ENCODE measurements at regions not wholly inside any gene's neighbourhood (a gene's known extent, or its start where the extent isn't known, plus 50 kb on each side); places are given as distances from the start of the nearest gene placed in this dataset.

DNA sequence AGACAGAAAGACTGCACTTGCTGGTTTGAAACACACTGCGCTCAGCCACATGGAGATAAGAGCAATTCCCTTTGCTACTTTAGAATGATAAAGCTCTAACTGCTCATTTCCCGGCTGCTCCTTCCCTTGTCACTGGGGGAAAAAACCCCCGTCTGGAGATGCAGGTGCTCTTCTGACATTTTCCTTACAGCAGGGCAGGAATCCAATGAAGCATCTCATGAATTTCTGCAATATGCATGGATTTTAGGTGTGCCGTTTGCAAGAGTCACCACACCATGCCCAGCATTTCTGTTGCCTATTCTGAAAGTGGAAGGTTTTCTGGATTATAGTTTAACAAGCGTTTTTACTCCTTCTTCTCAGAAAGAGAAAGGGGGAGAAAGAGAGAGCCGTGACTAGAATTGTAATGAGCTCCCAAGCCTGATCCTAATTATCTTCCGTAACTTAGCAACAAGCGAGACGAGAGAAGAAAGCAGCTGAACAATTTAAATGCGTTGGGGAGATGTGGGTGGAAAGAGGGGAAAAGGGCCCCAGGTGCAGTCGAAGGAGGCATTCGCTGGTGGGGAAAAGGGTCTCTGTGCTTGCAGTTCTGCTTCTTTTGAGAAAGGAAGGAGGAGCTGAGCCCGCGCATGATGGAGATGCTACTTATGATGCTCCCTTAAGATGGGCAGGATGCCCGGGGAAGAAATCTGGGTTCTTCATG is 76.6 kb upstream of the SPATA13 start:
- Histone ChIP-seq H3K9me3 (ENCODE audit: control insufficient read depth in 4 of 4, low read length in 3 of 4) (no peaks in the 10 kb centered on the region), H3K9ac (ENCODE audit: low read depth in 1 of 2, low read length in 2 of 2) (no peak overlapping the region), H3K27me3 (ENCODE audit: control insufficient read depth in 4 of 4, insufficient read depth in 4 of 4, low read length in 3 of 4) (no peaks in the 10 kb centered on the region), H3K27ac (ENCODE audit: low read depth in 1 of 2, low read length in 2 of 2) (no peak overlapping the region), H3K4me1 (ENCODE audit: control insufficient read depth in 4 of 4, insufficient read depth in 4 of 4, low read length in 3 of 4) (no peaks in the 10 kb centered on the region), H3K36me3 (ENCODE audit: control insufficient read depth in 4 of 4, insufficient read depth in 3 of 4, low read depth in 1 of 4, low read length in 3 of 4) (no peaks in the 10 kb centered on the region), H3K4me3 (ENCODE audit: low read depth in 1 of 3, low read length in 3 of 3) (no peak overlapping the region)
- 91% methylated on average over 15 of the region's 15 CpGs for WGBS
- no peak for TF ChIP-seq HNF4G (IDR thresholded peaks at IDR 0.05)
- TF ChIP-seq, protein P1, sequence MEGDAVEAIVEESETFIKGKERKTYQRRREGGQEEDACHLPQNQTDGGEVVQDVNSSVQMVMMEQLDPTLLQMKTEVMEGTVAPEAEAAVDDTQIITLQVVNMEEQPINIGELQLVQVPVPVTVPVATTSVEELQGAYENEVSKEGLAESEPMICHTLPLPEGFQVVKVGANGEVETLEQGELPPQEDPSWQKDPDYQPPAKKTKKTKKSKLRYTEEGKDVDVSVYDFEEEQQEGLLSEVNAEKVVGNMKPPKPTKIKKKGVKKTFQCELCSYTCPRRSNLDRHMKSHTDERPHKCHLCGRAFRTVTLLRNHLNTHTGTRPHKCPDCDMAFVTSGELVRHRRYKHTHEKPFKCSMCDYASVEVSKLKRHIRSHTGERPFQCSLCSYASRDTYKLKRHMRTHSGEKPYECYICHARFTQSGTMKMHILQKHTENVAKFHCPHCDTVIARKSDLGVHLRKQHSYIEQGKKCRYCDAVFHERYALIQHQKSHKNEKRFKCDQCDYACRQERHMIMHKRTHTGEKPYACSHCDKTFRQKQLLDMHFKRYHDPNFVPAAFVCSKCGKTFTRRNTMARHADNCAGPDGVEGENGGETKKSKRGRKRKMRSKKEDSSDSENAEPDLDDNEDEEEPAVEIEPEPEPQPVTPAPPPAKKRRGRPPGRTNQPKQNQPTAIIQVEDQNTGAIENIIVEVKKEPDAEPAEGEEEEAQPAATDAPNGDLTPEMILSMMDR (IDR thresholded peaks at IDR 0.05; ENCODE audit: low read depth, low read length, missing input control): no peak
- TF ChIP-seq JUND (IDR thresholded peaks at IDR 0.05): no peak
- no peak for TF ChIP-seq EGR1 (IDR thresholded peaks at IDR 0.05; ENCODE audit: low read depth in 2 of 2)
- no peak for TF ChIP-seq GABPA (IDR thresholded peaks at IDR 0.05 in 1 of 2, conservative IDR thresholded peaks at IDR 0.05 in 1 of 2)
- TF ChIP-seq HNF4A (conservative IDR thresholded peaks at IDR 0.05): no peak
- TF ChIP-seq YY1 (IDR thresholded peaks at IDR 0.05): no peak
- no peak for TF ChIP-seq SP1 (IDR thresholded peaks at IDR 0.05)
- TF ChIP-seq REST (IDR thresholded peaks at IDR 0.05): no peak
- no peak for TF ChIP-seq TAF1 (conservative IDR thresholded peaks at IDR 0.05)
- no peak for TF ChIP-seq FOXA1 (IDR thresholded peaks at IDR 0.05)
- TF ChIP-seq ATF3 (IDR thresholded peaks at IDR 0.05): no peak
- no peak for TF ChIP-seq FOXA2 (IDR thresholded peaks at IDR 0.05)
- no peak for DNase-seq (ENCODE audit: low spot score)

DNA sequence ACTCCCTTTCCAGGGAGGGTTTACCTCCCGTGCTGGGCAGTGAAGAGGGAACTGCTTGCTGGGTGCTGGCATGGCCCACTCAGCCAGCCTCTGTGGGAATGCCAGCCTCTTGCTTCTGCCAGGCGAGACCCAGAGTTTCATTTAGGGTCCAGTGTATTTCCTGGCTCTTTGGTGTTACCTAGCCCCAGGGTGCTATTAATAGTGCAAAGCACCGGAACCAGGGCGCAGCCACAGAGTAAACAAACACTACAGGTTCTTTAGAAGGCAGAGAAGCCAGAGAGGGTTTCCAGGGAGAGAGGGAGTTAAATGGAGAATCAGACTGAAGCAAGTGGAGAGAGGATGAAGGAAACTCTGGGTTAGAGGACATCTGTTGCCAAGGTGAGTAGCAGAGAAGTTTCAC is 74.9 kb upstream of the SPATA13 start:
- WGBS: 78% methylated on average over 4 of the region's 4 CpGs
- no peaks in the 10 kb centered on the region for H3K36me3 ChIP-seq (ENCODE audit: control insufficient read depth in 4 of 4, insufficient read depth in 3 of 4, low read depth in 1 of 4, low read length in 3 of 4)
- no peaks in the 10 kb centered on the region for H3K4me1 ChIP-seq (ENCODE audit: control insufficient read depth in 4 of 4, insufficient read depth in 4 of 4, low read length in 3 of 4)
- no peaks in the 10 kb centered on the region for H3K27me3 ChIP-seq (ENCODE audit: control insufficient read depth in 4 of 4, insufficient read depth in 4 of 4, low read length in 3 of 4)
- no peak overlapping the region for H3K9ac ChIP-seq (ENCODE audit: low read depth in 1 of 2, low read length in 2 of 2)
- H3K9me3 ChIP-seq (ENCODE audit: control insufficient read depth in 4 of 4, low read length in 3 of 4): no peaks in the 10 kb centered on the region
- no peak overlapping the region for H3K27ac ChIP-seq (ENCODE audit: low read depth in 1 of 2, low read length in 2 of 2)
- no peak overlapping the region for H3K4me3 ChIP-seq (ENCODE audit: low read depth in 1 of 3, low read length in 3 of 3)
- no peak for DNase-seq (ENCODE audit: low spot score)
- TF ChIP-seq HNF4G (IDR thresholded peaks at IDR 0.05) (no peak), NR2F2 (IDR thresholded peaks at IDR 0.05) (no peak), SP1 (IDR thresholded peaks at IDR 0.05) (no peak), RAD21 (IDR thresholded peaks at IDR 0.05) (no peak), RXRA (IDR thresholded peaks at IDR 0.05) (no peak), TAF1 (conservative IDR thresholded peaks at IDR 0.05) (no peak), ZBTB33 (IDR thresholded peaks at IDR 0.05) (no peak), YY1 (IDR thresholded peaks at IDR 0.05) (no peak), FOXA2 (IDR thresholded peaks at IDR 0.05) (no peak), FOXA1 (IDR thresholded peaks at IDR 0.05) (no peak), EGR1 (IDR thresholded peaks at IDR 0.05; ENCODE audit: low read depth in 2 of 2) (no peak), ATF3 (IDR thresholded peaks at IDR 0.05) (no peak), MAX (IDR thresholded peaks at IDR 0.05) (no peak), HNF4A (conservative IDR thresholded peaks at IDR 0.05) (no peak), REST (IDR thresholded peaks at IDR 0.05) (no peak)
